ENCODE measurements at regions not wholly inside any gene's neighbourhood (a gene's known extent, or its start where the extent isn't known, plus 50 kb on each side); places are given as distances from the start of the nearest gene placed in this dataset.
A peak's percentile ranks its signal among the peaks of the same experiment; 100 is the strongest.

GRCh38 chr2:226020176-226020575, 620.7 kb downstream of the NYAP2 start:
- Mint-ChIP-seq H3K36me3 (ENCODE audit: low read depth) (peaks cover 3% of the 10 kb centered on the region), H3K4me3 (no peak overlapping the region), H3K27ac (no peak overlapping the region), H3K27me3 (peaks cover 6% of the 10 kb centered on the region), H3K4me1 (ENCODE audit: low read depth) (no peaks in the 10 kb centered on the region), H3K9me3 (peaks cover 9% of the 10 kb centered on the region)
- POLR2A ChIA-PET = no interaction called here
- ATAC-seq (no peak), DNase-seq (no peak)
- intact Hi-C loops (cut with micrococcal nuclease) = no loop called here
- no peak for TF ChIP-seq CTCF (IDR thresholded peaks at IDR 0.05)
- CTCF ChIA-PET = no interaction called here

GRCh38 chr2:226018641-226019040, 619.1 kb downstream of the NYAP2 start:
- DNase-seq (no peak), ATAC-seq (no peak)
- H3K9me3 Mint-ChIP-seq = peaks cover 9% of the 10 kb centered on the region
- H3K4me3 Mint-ChIP-seq = no peak overlapping the region
- TF ChIP-seq CTCF (IDR thresholded peaks at IDR 0.05) = no peak
- peaks cover 4% of the 10 kb centered on the region for H3K27me3 Mint-ChIP-seq
- H3K27ac Mint-ChIP-seq = no peak overlapping the region
- intact Hi-C loops (cut with micrococcal nuclease) = no loop called here
- ChIA-PET POLR2A (no interaction called here), CTCF (no interaction called here)
- H3K4me1 Mint-ChIP-seq (ENCODE audit: low read depth) = no peaks in the 10 kb centered on the region
- peaks cover 3% of the 10 kb centered on the region for H3K36me3 Mint-ChIP-seq (ENCODE audit: low read depth)

- Mint-ChIP-seq H3K9me3 (peaks cover 9% of the 10 kb centered on the region), H3K27ac (no peak overlapping the region), H3K4me1 (ENCODE audit: low read depth) (no peaks in the 10 kb centered on the region), H3K36me3 (ENCODE audit: low read depth) (peaks cover 3% of the 10 kb centered on the region), H3K27me3 (peaks cover 3% of the 10 kb centered on the region), H3K4me3 (no peak overlapping the region)
- DNase-seq (peak; percentile 12), ATAC-seq (no peak)
- no peak for TF ChIP-seq CTCF (IDR thresholded peaks at IDR 0.05)
- intact Hi-C loops (cut with micrococcal nuclease) = no loop called here
- ChIA-PET CTCF (no interaction called here), POLR2A (no interaction called here)
Observed at GRCh38 chr2:226017537-226017936, 618.0 kb downstream of the NYAP2 start.

- ATAC-seq = no peak
- Mint-ChIP-seq H3K27me3 (peaks cover 7% of the 10 kb centered on the region), H3K36me3 (ENCODE audit: low read depth) (peaks cover 3% of the 10 kb centered on the region), H3K27ac (no peak overlapping the region), H3K4me1 (ENCODE audit: low read depth) (no peaks in the 10 kb centered on the region), H3K9me3 (peaks cover 9% of the 10 kb centered on the region), H3K4me3 (no peak overlapping the region)
- POLR2A ChIA-PET = no interaction called here
- DNase-seq = no peak
- TF ChIP-seq CTCF (IDR thresholded peaks at IDR 0.05) = no peak
- CTCF ChIA-PET = no interaction called here
- intact Hi-C loops (cut with micrococcal nuclease) = no loop called here
Observed at GRCh38 chr2:226017107-226017506, 617.6 kb downstream of the NYAP2 start.

GRCh38 chr2:226011716-226012450, 612.4 kb downstream of the NYAP2 start:
- POLR2A ChIA-PET = no interaction called here
- DNase-seq (no peak), ATAC-seq (no peak)
- H3K27me3 Mint-ChIP-seq = peaks cover 11% of the 10 kb centered on the region
- no peak overlapping the region for H3K4me3 Mint-ChIP-seq
- CTCF ChIA-PET = no interaction called here
- intact Hi-C loops (cut with micrococcal nuclease) = no loop called here
- no peaks in the 10 kb centered on the region for H3K36me3 Mint-ChIP-seq (ENCODE audit: low read depth)
- no peak overlapping the region for H3K27ac Mint-ChIP-seq
- H3K4me1 Mint-ChIP-seq (ENCODE audit: low read depth) = no peaks in the 10 kb centered on the region
- no peak for TF ChIP-seq CTCF (IDR thresholded peaks at IDR 0.05)
- no peaks in the 10 kb centered on the region for H3K9me3 Mint-ChIP-seq
